HG03196 (cell line): ENCODE measurements at regions not wholly inside any gene's neighbourhood (a gene's known extent, or its start where the extent isn't known, plus 50 kb on each side); places are given as distances from the start of the nearest gene placed in this dataset.
"Not testable (repeated sequence)": the region's sequence is repeated elsewhere in the genome, so short reads cannot be mapped to it uniquely, and the experiment has no call there.

ENCODE experiments used
- ATAC-seq: cut with Tn5 transposase; IDR thresholded peaks from one replicate; pipeline ENCODE4 v1.9.1; 2021; ENCODE audit not compliant: unreplicated experiment

GRCh38 chr21:13935396-13936032, 275.2 kb downstream of the LIPI start:
- ATAC-seq: not testable (repeated sequence)

GRCh38 chr21:13934887-13935342, 275.8 kb downstream of the LIPI start:
- ATAC-seq: not testable (repeated sequence)

GRCh38 chr21:13923175-13923574, 287.6 kb downstream of the LIPI start:
- not testable (repeated sequence) for ATAC-seq

- ATAC-seq: not testable (repeated sequence)
Measured at GRCh38 chr21:13921455-13921854, 289.3 kb downstream of the LIPI start.

- ATAC-seq: not testable (repeated sequence)
Measured at GRCh38 chr21:13907385-13907784, 297.8 kb downstream of the POTED start.

GRCh38 chr21:13896596-13897247, 287.1 kb downstream of the POTED start:
- ATAC-seq: not testable (repeated sequence)

- not testable (repeated sequence) for ATAC-seq
Measured at GRCh38 chr21:13893617-13894016, 284.0 kb downstream of the POTED start.

- not testable (repeated sequence) for ATAC-seq
Measured at GRCh38 chr21:13893025-13893424, 283.4 kb downstream of the POTED start.

GRCh38 chr21:13892146-13892751, 282.7 kb downstream of the POTED start:
- not testable (repeated sequence) for ATAC-seq

GRCh38 chr21:13889176-13889575, 279.6 kb downstream of the POTED start:
- ATAC-seq: not testable (repeated sequence)

- not testable (repeated sequence) for ATAC-seq
Measured at GRCh38 chr21:13883641-13884395, 274.2 kb downstream of the POTED start.

GRCh38 chr21:13877503-13877902, 267.9 kb downstream of the POTED start:
- ATAC-seq: not testable (repeated sequence)

GRCh38 chr21:13876999-13877398, 267.4 kb downstream of the POTED start:
- not testable (repeated sequence) for ATAC-seq

GRCh38 chr21:13874001-13874400, 264.4 kb downstream of the POTED start:
- not testable (repeated sequence) for ATAC-seq

- no peak for ATAC-seq
Measured at GRCh38 chr21:13854638-13855037, 245.1 kb downstream of the POTED start.

- ATAC-seq: not testable (repeated sequence)
Measured at GRCh38 chr21:13850808-13851207, 241.2 kb downstream of the POTED start.

GRCh38 chr21:13849489-13849888, 239.9 kb downstream of the POTED start:
- not testable (repeated sequence) for ATAC-seq

- not testable (repeated sequence) for ATAC-seq
Measured at GRCh38 chr21:13846718-13847117, 237.1 kb downstream of the POTED start.

- not testable (repeated sequence) for ATAC-seq
Measured at GRCh38 chr21:13844574-13844973, 235.0 kb downstream of the POTED start.

- ATAC-seq: not testable (repeated sequence)
Measured at GRCh38 chr21:13843081-13843480, 233.5 kb downstream of the POTED start.

- ATAC-seq: not testable (repeated sequence)
Measured at GRCh38 chr21:13827666-13828065, 218.1 kb downstream of the POTED start.
